22Rv1 (cell line): ENCODE measurements at regions not wholly inside any gene's neighbourhood (a gene's known extent, or its start where the extent isn't known, plus 50 kb on each side); places are given as distances from the start of the nearest gene placed in this dataset.

Experiments used
- CTCF ChIP-seq: fragments of 450-650 bp; IDR thresholded peaks from 2 replicates; pipeline ENCODE4 v1.5.1; 2017; ENCODE audit warnings: mild to moderate bottlenecking
- ZFX ChIP-seq: fragments of 450-650 bp; IDR thresholded peaks from 2 replicates; pipeline ENCODE4 v1.6.1; 2017; ENCODE audit warnings: antibody characterized with exemption, borderline replicate concordance

- TF ChIP-seq CTCF (no peak), ZFX (no peak)
Measured at GRCh38 chr2:41038408-41038807, 586.5 kb upstream of the SLC8A1 start.
